ENCODE measurements at regions not wholly inside any gene's neighbourhood (a gene's known extent, or its start where the extent isn't known, plus 50 kb on each side); places are given as distances from the start of the nearest gene placed in this dataset.

- no peak for DNase-seq
Observed at GRCh38 chr11:95466416-95466815, 235.4 kb upstream of the SESN3 start.

- DNase-seq = no peak
Observed at GRCh38 chr11:95465887-95466286, 234.9 kb upstream of the SESN3 start.

GRCh38 chr11:95461858-95462257 is 230.9 kb upstream of the SESN3 start:
- no peak for DNase-seq

- DNase-seq = no peak
Observed at GRCh38 chr11:95461348-95461747, 230.3 kb upstream of the SESN3 start.

- no peak for DNase-seq
Observed at GRCh38 chr11:95459291-95460042, 228.5 kb upstream of the SESN3 start.

GRCh38 chr11:95456714-95457491 is 225.9 kb upstream of the SESN3 start:
- no peak for DNase-seq

- DNase-seq = no peak
Observed at GRCh38 chr11:95455228-95455970, 224.4 kb upstream of the SESN3 start.

GRCh38 chr11:95453616-95454171 is 222.7 kb upstream of the SESN3 start:
- DNase-seq = no peak

- no peak for DNase-seq
Observed at GRCh38 chr11:95451682-95452081, 220.7 kb upstream of the SESN3 start.

GRCh38 chr11:95451261-95451660 is 220.3 kb upstream of the SESN3 start:
- DNase-seq = no peak

GRCh38 chr11:95450547-95451123 is 219.6 kb upstream of the SESN3 start:
- no peak for DNase-seq

GRCh38 chr11:95445746-95446333 is 214.8 kb upstream of the SESN3 start:
- DNase-seq = no peak

GRCh38 chr11:95444309-95445241 is 213.6 kb upstream of the SESN3 start:
- no peak for DNase-seq

GRCh38 chr11:95443386-95443785 is 212.4 kb upstream of the SESN3 start:
- DNase-seq = peak; percentile 6 to 31

GRCh38 chr11:95442531-95443050 is 211.6 kb upstream of the SESN3 start:
- no peak for DNase-seq

- no peak for DNase-seq
Observed at GRCh38 chr11:95435628-95436353, 204.8 kb upstream of the SESN3 start.

GRCh38 chr11:95435192-95435591 is 204.2 kb upstream of the SESN3 start:
- DNase-seq = no peak

GRCh38 chr11:95434489-95435057 is 203.6 kb upstream of the SESN3 start:
- DNase-seq = no peak

GRCh38 chr11:95434009-95434408 is 203.0 kb upstream of the SESN3 start:
- no peak for DNase-seq
